Epithelial cell of proximal tubule (primary cell): ENCODE measurements at regions not wholly inside any gene's neighbourhood (a gene's known extent, or its start where the extent isn't known, plus 50 kb on each side); places are given as distances from the start of the nearest gene placed in this dataset.

Source experiments
- DNase-seq: peaks from one replicate; pipeline ENCODE4 v3.0.0-alpha.2; 2011; ENCODE audit warnings: low read depth
- H3K4me3 ChIP-seq: 2 replicates; pipeline ENCODE4 v1.5.1; 2011; ENCODE audit warnings: low read depth, mild to moderate bottlenecking, low read length
- CTCF ChIP-seq: conservative IDR thresholded peaks from 2 replicates; pipeline ENCODE4 v1.5.1; 2012; ENCODE audit warnings: low read depth, mild to moderate bottlenecking, low read length

DNA sequence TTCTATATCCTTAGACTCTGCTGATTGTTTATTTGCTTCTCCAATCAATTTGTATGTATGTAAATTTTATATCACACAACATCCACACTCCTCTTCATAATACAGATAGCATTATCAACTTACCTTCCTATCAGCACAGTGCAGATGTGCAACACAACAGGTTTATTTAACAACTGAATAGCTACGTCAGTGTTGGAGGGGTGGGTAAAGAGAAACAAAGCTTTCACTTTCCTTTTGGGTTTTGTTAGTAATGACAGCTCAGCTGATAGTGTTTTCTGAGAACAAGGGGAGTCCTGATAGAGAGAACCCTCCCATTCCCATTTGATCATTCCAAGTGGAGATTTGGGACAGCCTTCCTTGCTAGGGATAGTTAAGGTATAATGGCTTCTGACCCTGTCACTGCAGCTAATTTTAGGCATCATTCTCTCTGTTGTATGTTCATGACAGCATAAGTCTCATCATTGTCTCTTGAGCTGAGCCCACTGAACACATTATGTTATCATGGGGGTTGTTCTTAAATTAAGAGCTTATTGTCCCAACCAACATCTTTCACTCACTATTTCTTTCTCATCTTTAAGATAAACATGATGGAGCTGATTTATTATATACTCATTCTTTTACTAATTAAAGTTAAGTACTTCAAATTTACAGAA, 227.7 kb downstream of the GPD2 start:
- H3K4me3 ChIP-seq, result no peak overlapping the region
- DNase-seq, result no peak
- no peak for TF ChIP-seq CTCF

- no peak for TF ChIP-seq CTCF
- DNase-seq, result no peak
These were observed 230.1 kb downstream of the GPD2 start for GRCh38 chr2:156666130-156666785.

DNA sequence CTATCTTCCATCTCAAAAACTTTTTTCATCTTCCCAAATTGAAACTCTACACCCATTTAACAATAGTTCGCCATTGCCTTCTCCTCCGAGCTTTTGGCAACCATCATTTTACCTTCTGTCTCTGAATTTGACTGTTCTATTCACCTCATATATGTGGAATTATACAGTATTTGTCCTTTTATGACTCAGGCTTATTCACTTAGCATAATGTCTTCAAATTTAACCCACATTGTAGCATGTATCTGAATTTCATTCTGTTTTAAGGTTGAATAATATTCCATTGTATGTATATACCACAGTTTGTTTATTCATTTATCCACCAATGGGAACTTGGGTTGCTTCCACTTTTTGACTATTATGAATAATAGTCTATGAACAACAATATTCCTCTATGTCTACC, 233.9 kb downstream of the GPD2 start:
- no peak for TF ChIP-seq CTCF
- no peak overlapping the region for H3K4me3 ChIP-seq
- no peak for DNase-seq

More at GRCh38 chr2:156666130-156666785, 230.1 kb downstream of the GPD2 start:
- no peak overlapping the region for H3K4me3 ChIP-seq

DNA sequence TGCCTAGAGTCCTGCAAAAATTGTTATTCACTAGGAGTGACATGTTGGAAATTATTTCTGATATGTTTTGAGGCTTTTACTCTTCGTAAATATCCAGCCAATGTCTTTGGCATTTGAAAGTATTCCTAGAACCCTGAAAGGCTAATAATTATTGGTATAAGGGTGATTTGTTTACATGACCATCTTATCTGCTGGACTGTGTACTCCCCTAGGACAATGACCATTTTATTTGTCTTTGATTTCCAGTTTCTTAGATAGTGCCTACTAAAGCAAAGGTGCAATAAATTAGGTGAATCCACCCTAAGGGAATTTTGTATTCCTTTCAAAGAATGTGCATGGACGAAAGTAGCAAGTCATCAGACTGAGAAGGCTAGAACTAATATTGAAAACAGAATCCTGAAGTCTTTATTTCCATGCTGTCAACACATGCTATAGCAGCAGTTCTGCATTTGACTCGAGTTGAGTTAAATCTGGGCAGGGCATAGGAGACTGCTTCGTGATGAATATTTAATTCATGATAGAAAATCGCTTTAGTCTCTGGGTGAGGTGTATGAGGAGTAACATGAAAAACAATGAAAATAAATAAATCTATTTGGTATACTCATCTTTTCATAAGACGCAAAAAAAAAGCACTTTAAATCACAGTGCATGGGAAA, 235.7 kb downstream of the GPD2 start:
- no peak for TF ChIP-seq CTCF
- DNase-seq, result no peak
- H3K4me3 ChIP-seq, result no peak overlapping the region

- TF ChIP-seq CTCF, result no peak
- no peak overlapping the region for H3K4me3 ChIP-seq
- DNase-seq, result no peak
These were observed 236.6 kb downstream of the GPD2 start for GRCh38 chr2:156672556-156673332.

DNA sequence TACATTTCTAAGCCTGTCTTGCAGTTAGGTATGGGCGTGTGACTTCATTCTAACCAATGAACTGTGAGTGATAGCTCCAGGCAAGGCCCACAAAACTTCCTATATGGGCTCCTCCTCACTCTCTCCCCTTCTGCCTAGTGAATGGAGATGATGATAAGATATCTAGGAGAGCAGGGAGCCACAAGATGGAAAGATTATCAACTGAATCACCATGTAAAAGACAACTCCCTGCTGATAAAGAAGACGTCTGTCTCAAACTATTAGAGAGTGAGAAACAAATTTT, 237.1 kb downstream of the GPD2 start:
- TF ChIP-seq CTCF, result no peak
- no peak overlapping the region for H3K4me3 ChIP-seq
- no peak for DNase-seq
